ENCODE measurements at regions not wholly inside any gene's neighbourhood (a gene's known extent, or its start where the extent isn't known, plus 50 kb on each side); places are given as distances from the start of the nearest gene placed in this dataset.

GRCh38 chr1:229003233-229004031 lies 267.5 kb upstream of the RAB4A start (continued):
- TF ChIP-seq, protein P1, sequence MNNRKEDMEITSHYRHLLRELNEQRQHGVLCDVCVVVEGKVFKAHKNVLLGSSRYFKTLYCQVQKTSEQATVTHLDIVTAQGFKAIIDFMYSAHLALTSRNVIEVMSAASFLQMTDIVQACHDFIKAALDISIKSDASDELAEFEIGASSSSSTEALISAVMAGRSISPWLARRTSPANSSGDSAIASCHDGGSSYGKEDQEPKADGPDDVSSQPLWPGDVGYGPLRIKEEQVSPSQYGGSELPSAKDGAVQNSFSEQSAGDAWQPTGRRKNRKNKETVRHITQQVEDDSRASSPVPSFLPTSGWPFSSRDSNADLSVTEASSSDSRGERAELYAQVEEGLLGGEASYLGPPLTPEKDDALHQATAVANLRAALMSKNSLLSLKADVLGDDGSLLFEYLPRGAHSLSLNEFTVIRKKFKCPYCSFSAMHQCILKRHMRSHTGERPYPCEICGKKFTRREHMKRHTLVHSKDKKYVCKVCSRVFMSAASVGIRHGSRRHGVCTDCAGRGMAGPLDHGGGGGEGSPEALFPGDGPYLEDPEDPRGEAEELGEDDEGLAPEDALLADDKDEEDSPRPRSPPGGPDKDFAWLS (CRISPR knock-in tag; IDR thresholded peaks at IDR 0.05; ENCODE audit: borderline replicate concordance), result no peak
- TF ChIP-seq ZSCAN29 (CRISPR knock-in tag; conservative IDR thresholded peaks at IDR 0.05) (no peak), ZNF569 (CRISPR knock-in tag; IDR thresholded peaks at IDR 0.05; ENCODE audit: borderline replicate concordance) (no peak), POLR2AphosphoS5 (IDR thresholded peaks at IDR 0.05; ENCODE audit: low read depth, low read length) (no peak), MATR3 (CRISPR knock-in tag; IDR thresholded peaks at IDR 0.05) (no peak), ZNF260 (CRISPR knock-in tag; IDR thresholded peaks at IDR 0.05; ENCODE audit: borderline replicate concordance, low read depth) (no peak), IKZF1 (IDR thresholded peaks at IDR 0.05) (no peak), ZNF816 (CRISPR knock-in tag; IDR thresholded peaks at IDR 0.05; ENCODE audit: borderline replicate concordance) (no peak), SETDB1 (CRISPR knock-in tag; IDR thresholded peaks at IDR 0.05; ENCODE audit: borderline replicate concordance) (no peak), PHB2 (IDR thresholded peaks at IDR 0.05; ENCODE audit: partially characterized antibody) (no peak), TBL1XR1 (IDR thresholded peaks at IDR 0.05; ENCODE audit: borderline replicate concordance, low read length, partially characterized antibody) (no peak), SP4 (CRISPR knock-in tag; IDR thresholded peaks at IDR 0.05) (peak; percentile 34; the same call in 1 of the 2 replicates), ELF1 (CRISPR knock-in tag; IDR thresholded peaks at IDR 0.05) (no peak), HBP1 (CRISPR knock-in tag; IDR thresholded peaks at IDR 0.05; ENCODE audit: low read depth) (no peak), ATRX (CRISPR knock-in tag; IDR thresholded peaks at IDR 0.05; ENCODE audit: borderline replicate concordance) (no peak), ZNF691 (CRISPR knock-in tag; IDR thresholded peaks at IDR 0.05; ENCODE audit: borderline replicate concordance, low read depth) (no peak), TRIM22 (IDR thresholded peaks at IDR 0.05) (no peak), ZC3H13 (CRISPR knock-in tag; IDR thresholded peaks at IDR 0.05) (no peak), HOMEZ (CRISPR knock-in tag; IDR thresholded peaks at IDR 0.05; ENCODE audit: low read depth) (no peak), ZNF747 (CRISPR knock-in tag; IDR thresholded peaks at IDR 0.05; ENCODE audit: borderline replicate concordance) (no peak)
- TF ChIP-seq, protein P2, sequence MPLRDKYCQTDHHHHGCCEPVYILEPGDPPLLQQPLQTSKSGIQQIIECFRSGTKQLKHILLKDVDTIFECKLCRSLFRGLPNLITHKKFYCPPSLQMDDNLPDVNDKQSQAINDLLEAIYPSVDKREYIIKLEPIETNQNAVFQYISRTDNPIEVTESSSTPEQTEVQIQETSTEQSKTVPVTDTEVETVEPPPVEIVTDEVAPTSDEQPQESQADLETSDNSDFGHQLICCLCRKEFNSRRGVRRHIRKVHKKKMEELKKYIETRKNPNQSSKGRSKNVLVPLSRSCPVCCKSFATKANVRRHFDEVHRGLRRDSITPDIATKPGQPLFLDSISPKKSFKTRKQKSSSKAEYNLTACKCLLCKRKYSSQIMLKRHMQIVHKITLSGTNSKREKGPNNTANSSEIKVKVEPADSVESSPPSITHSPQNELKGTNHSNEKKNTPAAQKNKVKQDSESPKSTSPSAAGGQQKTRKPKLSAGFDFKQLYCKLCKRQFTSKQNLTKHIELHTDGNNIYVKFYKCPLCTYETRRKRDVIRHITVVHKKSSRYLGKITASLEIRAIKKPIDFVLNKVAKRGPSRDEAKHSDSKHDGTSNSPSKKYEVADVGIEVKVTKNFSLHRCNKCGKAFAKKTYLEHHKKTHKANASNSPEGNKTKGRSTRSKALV (CRISPR knock-in tag; IDR thresholded peaks at IDR 0.05), result no peak

Measured in HepG2 (cell line).